ENCODE measurements at regions not wholly inside any gene's neighbourhood (a gene's known extent, or its start where the extent isn't known, plus 50 kb on each side); places are given as distances from the start of the nearest gene placed in this dataset.

DNA sequence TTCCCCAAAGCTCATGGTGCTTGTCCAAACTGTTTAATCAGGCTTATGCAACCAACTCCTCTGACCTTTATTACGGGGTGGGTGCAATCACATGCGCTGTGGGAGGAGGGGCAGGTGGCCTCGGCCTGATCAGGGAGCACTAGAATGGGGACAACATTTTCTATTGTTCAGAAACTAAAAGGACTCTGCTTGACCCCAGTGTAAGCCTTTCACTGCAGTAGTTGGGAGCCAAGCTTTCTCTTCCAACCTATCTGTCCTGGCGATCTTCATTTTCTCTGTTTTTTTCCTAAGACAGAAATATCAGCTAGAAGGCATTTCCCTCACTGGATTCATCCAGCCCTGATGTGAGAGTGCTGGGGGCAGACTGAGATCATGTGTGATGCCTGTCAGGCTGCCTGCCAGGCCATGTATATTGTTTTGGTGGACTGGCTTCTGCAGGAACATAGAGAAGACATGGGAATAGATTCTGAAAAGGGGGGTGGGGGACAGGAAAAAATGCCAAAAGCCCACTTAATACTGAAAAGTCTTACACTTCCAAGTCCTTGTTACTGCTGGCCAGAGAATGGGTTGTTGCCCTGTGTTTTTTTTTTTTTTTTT lies 627.0 kb upstream of the TBL1XR1 start:
- no peak for DNase-seq (ENCODE audit: extremely low read depth in 1 of 2, low read depth in 1 of 2)

DNA sequence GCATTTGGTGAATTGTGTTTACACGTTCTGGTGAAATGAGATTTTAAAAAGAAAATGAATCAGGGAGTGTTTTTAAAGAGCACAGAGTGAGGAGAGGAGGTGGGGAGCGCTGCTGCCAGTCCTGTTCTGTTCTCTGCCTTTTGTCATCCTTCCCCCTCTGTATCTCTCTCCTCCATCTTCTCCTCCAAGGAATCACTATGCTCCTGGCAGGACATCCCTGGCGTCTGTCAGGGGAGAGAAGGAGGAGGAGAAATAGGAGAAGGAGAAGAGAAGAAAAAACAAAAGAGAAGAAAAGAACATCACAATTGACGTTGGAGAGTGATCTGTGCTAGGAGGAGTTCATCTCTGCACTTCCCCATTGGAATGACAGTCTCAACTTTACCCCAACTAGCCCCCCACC lies 627.6 kb upstream of the TBL1XR1 start:
- no peak for DNase-seq (ENCODE audit: extremely low read depth in 1 of 2, low read depth in 1 of 2)

GRCh38 chr3:177826253-177826652 lies 629.0 kb upstream of the TBL1XR1 start:
- no peak for DNase-seq (ENCODE audit: extremely low read depth in 1 of 2, low read depth in 1 of 2)

- DNase-seq (ENCODE audit: extremely low read depth in 1 of 2, low read depth in 1 of 2): no peak
Measured at GRCh38 chr3:177827511-177828207, 630.4 kb upstream of the TBL1XR1 start.

- DNase-seq (ENCODE audit: extremely low read depth in 1 of 2, low read depth in 1 of 2): no peak
Measured at GRCh38 chr3:177828208-177828565, 630.9 kb upstream of the TBL1XR1 start.

- DNase-seq (ENCODE audit: extremely low read depth in 1 of 2, low read depth in 1 of 2): no peak
Measured at GRCh38 chr3:177830411-177830849, 633.1 kb upstream of the TBL1XR1 start.

DNA sequence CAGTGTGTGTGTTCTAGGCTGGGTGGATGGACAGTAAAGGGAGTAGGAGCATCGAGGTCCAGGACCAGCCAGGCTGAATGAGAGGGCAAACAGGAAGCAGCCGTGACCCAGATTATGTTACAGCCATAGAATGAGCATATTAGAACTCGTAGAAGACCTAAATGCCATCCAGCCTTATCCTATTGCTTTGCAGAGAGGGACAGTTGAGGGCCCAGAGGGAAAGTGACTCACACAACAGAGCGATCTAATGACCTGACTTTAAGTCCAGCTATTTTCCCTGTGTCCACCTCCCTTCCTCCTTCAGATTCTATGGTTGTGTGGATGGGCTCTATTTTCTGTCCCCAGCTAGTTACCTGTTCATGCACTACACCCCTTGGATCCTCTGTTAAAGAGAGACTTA lies 634.1 kb upstream of the TBL1XR1 start:
- no peak for DNase-seq (ENCODE audit: extremely low read depth in 1 of 2, low read depth in 1 of 2)

DNA sequence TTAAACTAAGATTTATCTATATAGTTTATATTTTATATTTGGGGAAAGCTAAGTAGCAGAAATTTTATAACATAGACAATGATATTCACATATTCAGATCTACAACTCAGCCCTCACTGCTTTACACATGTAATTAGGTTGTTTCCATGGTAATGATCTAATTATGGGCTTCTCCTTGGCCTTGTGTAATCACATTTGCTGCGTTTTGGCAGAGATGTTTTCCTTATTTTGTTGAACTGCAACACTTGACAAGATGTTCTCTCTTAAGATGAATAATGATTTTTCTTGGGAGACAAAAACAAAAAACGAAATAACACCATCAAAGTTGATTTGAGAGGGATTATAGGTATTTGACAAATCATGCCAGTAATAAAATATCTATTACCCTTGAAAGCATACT lies 635.6 kb upstream of the TBL1XR1 start:
- DNase-seq (ENCODE audit: extremely low read depth in 1 of 2, low read depth in 1 of 2): no peak

GRCh38 chr3:177833332-177833731 lies 636.0 kb upstream of the TBL1XR1 start:
- no peak for DNase-seq (ENCODE audit: extremely low read depth in 1 of 2, low read depth in 1 of 2)

DNA sequence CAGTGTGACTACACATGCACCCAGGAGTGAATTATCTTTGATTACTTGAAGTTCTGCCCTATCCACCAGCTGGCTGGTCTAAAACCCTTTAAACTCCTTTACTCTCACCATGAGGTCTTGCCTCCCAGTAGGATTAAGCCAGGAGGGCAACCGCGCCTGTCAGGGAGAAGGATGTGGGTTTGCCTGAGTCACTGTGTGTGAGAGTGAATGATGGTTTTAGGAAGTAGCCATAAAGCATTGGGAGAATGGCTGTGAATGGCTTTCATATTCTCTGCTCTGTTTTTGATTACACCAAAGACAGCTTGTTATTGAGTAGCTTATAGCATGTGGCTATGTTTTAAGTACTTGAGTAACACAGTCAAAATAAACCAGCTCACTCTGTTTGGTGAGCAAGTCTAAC lies 637.7 kb upstream of the TBL1XR1 start:
- no peak for DNase-seq (ENCODE audit: extremely low read depth in 1 of 2, low read depth in 1 of 2)

DNA sequence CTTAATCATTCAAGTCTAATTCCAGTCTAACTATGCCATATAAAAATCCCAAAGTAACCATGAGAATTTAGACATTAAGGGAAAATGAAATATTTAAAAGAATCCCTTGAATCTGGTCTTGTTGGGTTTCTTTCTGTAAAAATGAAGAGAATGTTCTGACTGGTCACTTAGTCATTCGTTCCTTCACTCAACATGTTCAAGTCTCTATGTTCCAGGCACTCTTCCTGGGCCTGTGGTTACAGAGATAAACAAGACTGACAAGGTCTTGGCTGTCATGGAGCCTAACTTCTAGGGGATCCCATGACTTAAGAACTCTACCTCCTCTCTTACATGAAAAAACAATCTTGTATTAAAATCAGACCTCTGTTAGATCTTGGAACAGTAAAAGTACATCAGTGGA lies 638.6 kb upstream of the TBL1XR1 start:
- DNase-seq (ENCODE audit: extremely low read depth in 1 of 2, low read depth in 1 of 2): no peak

DNA sequence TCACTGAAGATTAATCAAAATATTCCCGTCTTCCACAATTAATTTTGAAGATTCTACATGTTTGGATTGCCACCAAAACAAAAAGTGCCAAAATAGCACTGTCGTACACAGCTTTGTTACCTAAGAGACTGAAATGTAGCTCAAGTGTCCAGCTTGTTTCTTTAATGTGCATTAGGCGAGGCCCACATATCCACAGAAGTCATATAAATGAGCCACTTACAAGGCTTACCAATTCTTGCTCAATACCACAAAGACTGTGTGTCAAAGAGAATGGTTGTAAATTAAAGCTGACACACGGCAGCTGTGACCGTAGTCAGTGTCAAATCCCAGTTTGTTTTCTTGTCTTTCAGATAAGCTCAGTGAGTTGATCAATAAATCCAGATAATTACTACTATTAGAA lies 639.4 kb upstream of the TBL1XR1 start:
- no peak for DNase-seq (ENCODE audit: extremely low read depth in 1 of 2, low read depth in 1 of 2)

DNA sequence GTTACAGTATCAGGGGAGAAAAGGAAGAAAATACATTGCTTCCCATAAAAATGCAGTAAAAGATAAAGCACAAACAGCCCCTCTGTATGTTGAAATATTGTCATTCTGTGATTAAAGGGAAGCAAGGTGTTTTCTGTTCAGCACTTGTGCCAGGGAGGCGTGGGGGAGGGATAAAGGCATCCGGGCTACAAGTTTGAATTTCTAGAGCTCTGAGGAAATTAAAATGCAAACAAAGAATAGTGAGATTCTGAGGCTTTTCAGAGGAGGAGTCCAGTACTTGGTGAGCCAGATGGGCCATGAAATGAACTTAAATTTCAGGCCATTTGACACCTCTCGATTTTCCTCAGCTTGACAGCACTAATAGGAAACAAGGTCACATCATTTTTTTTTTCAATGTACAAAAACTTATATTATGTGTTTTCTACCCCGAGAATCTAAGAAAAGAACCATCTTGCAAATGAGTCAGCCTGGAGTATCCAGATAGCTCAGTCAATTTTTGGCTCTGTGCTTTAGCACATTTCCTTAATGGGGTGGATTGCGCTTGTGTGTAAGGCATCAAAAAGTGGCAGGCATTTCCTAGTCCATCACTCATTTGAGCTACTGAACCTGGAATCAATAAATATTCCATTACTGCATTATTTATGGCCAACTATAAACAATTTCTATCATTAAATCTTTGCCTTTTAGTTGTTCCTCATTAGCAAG lies 640.8 kb upstream of the TBL1XR1 start:
- DNase-seq (ENCODE audit: extremely low read depth in 1 of 2, low read depth in 1 of 2): no peak

DNA sequence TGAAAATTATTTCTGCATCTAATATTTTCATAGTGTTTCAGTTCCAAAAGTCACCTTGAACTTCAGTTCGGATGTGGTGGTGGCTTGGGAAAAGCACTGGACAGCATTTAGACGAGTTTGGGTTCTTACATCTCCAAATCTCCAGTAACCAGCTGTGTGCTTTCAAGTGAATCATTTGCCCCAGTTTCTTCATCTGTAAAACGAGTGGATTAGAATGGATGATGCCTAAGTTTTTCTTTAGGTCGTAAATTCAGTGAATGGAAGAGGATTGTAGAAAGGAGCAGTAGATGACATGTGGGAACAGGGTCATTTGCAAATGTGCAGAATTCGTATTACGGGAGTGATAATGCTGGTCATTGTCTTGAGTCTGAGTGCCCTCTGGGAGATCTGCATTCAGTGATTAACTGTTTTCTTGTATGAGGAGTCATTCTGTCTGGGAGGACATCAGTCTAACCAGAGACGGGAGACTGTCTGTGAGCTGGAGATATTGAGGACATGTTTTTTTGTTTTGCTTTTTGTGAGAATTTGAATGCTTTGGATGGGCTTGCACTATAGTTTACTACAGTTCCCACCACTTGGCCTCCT lies 641.6 kb upstream of the TBL1XR1 start:
- DNase-seq (ENCODE audit: extremely low read depth in 1 of 2, low read depth in 1 of 2): no peak

DNA sequence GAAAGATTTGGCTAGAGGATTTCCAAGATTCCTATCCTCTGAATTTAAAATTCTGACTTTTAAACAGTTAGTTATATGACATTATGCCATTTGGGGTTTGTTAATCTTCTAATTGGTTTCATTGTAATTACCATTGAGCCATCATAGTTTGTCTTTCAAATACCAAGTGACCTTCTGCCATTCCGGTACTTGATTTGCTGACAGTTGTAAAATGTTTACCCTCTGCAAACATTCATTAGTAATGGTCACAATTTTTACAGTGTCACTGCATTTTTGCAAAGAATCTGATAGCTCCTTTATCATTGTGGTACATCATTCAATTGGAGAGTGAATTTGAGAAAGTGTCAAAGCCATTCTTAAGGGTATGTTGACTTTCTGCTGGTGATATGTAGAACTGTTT lies 645.0 kb upstream of the TBL1XR1 start:
- DNase-seq (ENCODE audit: extremely low read depth in 1 of 2, low read depth in 1 of 2): no peak

GRCh38 chr3:177842743-177843734 lies 645.8 kb upstream of the TBL1XR1 start:
- no peak for DNase-seq (ENCODE audit: extremely low read depth in 1 of 2, low read depth in 1 of 2)

- no peak for DNase-seq (ENCODE audit: extremely low read depth in 1 of 2, low read depth in 1 of 2)
Measured at GRCh38 chr3:177852001-177852807, 654.9 kb upstream of the TBL1XR1 start.

GRCh38 chr3:177855021-177855420 lies 657.7 kb upstream of the TBL1XR1 start:
- DNase-seq (ENCODE audit: extremely low read depth in 1 of 2, low read depth in 1 of 2): no peak

DNA sequence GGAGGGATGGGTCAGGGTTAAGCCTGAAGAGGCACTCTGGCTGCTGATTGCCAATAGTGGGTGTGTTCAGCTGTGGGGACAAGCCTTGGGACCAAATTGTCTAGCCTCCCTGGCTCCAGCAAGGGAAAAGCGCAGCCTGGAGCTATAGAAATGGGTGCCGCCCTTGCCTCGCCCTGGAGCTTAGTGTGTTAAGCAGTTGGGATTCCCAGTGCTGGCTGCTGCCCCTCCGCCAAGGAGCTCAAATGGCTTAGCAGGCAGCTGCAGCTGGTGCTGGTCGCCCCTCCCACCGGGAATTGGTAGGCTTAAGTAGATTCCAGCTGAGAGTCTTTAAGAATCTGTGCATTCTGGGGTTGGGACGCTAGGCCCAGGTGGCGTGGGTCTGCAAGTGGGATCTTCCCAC lies 662.9 kb upstream of the TBL1XR1 start:
- DNase-seq (ENCODE audit: extremely low read depth in 1 of 2, low read depth in 1 of 2): no peak

GRCh38 chr3:177862962-177863491 lies 665.7 kb upstream of the TBL1XR1 start:
- no peak for DNase-seq (ENCODE audit: extremely low read depth in 1 of 2, low read depth in 1 of 2)
